Hepatocyte (in vitro differentiated cells): ENCODE measurements at regions not wholly inside any gene's neighbourhood (a gene's known extent, or its start where the extent isn't known, plus 50 kb on each side); places are given as distances from the start of the nearest gene placed in this dataset.

ENCODE experiments used
- EZH2phosphoT487 ChIP-seq: fragments of 200-600 bp; sonication (generic); IDR thresholded peaks from one replicate; pipeline ENCODE4 v1.6.1; 2018; ENCODE audit warnings: antibody characterized with exemption, mild to moderate bottlenecking, low read depth, moderate library complexity; ENCODE audit not compliant: unreplicated experiment, severe bottlenecking
- TF ChIP-seq, protein P1 (sequence below): fragments of 200-600 bp; sonication (generic); IDR thresholded peaks from 2 replicates; pipeline ENCODE4 v1.5.1; 2016; ENCODE audit warnings: antibody characterized with exemption, mild to moderate bottlenecking; ENCODE audit not compliant: poor library complexity

DNA sequence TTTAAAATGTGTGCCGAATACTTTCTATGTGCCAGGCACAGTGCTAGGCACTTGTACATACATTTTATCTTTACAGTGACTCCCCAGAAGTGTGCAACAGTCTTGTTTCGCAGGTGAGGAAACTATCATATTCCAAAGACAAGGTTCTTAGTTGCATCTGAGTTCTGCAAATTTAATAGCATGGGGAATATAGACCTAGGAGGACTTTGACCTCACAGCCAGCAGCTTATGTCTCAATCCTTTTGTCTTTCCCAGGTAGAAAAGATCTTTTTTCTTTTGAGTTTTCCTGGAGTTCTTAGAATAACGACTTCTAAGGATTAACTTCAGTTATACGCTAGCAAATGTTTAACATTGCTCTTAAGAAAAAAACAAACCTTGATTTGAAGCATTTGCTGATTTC lies 482.8 kb upstream of the ZMIZ1 start:
- TF ChIP-seq, protein P1, sequence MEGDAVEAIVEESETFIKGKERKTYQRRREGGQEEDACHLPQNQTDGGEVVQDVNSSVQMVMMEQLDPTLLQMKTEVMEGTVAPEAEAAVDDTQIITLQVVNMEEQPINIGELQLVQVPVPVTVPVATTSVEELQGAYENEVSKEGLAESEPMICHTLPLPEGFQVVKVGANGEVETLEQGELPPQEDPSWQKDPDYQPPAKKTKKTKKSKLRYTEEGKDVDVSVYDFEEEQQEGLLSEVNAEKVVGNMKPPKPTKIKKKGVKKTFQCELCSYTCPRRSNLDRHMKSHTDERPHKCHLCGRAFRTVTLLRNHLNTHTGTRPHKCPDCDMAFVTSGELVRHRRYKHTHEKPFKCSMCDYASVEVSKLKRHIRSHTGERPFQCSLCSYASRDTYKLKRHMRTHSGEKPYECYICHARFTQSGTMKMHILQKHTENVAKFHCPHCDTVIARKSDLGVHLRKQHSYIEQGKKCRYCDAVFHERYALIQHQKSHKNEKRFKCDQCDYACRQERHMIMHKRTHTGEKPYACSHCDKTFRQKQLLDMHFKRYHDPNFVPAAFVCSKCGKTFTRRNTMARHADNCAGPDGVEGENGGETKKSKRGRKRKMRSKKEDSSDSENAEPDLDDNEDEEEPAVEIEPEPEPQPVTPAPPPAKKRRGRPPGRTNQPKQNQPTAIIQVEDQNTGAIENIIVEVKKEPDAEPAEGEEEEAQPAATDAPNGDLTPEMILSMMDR: no peak
- no peak for TF ChIP-seq EZH2phosphoT487
